H1 (cell line): ENCODE measurements at regions not wholly inside any gene's neighbourhood (a gene's known extent, or its start where the extent isn't known, plus 50 kb on each side); places are given as distances from the start of the nearest gene placed in this dataset.

Experiments used
- BRCA1 ChIP-seq: IDR thresholded peaks from 2 replicates; pipeline ENCODE4 v1.6.1; 2012; ENCODE audit warnings: low read depth, low read length, improper control_type of control experiment
- EP300 ChIP-seq, 2 experiments: IDR thresholded peaks; 1 replicate in 1 of 2; 2 replicates in 1 of 2; pipeline ENCODE4 v1.6.1; 2011 to 2012; ENCODE audit warnings: low read depth in 2 of 2, low read length in 2 of 2, mild to moderate bottlenecking in 2 of 2, borderline replicate concordance in 1 of 2, inconsistent platforms in 1 of 2, moderate library complexity in 1 of 2
- HDAC2 ChIP-seq, 2 experiments: fragments of 300-600 bp in 1 of 2; sonication (generic) in 1 of 2; IDR thresholded peaks; 2 replicates each; pipeline ENCODE4 v1.6.1; 2011 to 2012; ENCODE audit warnings: low read depth in 2 of 2, low read length in 2 of 2, mild to moderate bottlenecking in 2 of 2, moderate library complexity in 2 of 2, borderline replicate concordance in 1 of 2, inconsistent platforms in 1 of 2
- KDM5A ChIP-seq: fragments of 200-600 bp; IDR thresholded peaks from 2 replicates; pipeline ENCODE4 v1.7.1; 2012; ENCODE audit warnings: mild to moderate bottlenecking, low read length, inconsistent platforms, mixed read lengths
- RAD21 ChIP-seq, 2 experiments: IDR thresholded peaks in 1 of 2; conservative IDR thresholded peaks in 1 of 2; 2 replicates each; pipeline ENCODE4 v1.6.1; 2011; ENCODE audit warnings: low read depth in 2 of 2, low read length in 2 of 2, improper control_type of control experiment in 1 of 2, inconsistent platforms in 1 of 2, mild to moderate bottlenecking in 1 of 2, moderate library complexity in 1 of 2
- RFX5 ChIP-seq: IDR thresholded peaks from 2 replicates; pipeline ENCODE4 v1.6.1; 2011; ENCODE audit warnings: low read depth, low read length, improper control_type of control experiment, borderline replicate concordance
- SIX5 ChIP-seq: IDR thresholded peaks from 2 replicates; pipeline ENCODE4 v1.6.1; 2011; ENCODE audit warnings: mild to moderate bottlenecking, low read depth, low read length
- SP4 ChIP-seq: IDR thresholded peaks from 2 replicates; pipeline ENCODE4 v1.6.1; 2012; ENCODE audit warnings: low read length, inconsistent platforms
- SUZ12 ChIP-seq: fragments of 200-600 bp; sonication (generic); IDR thresholded peaks from 2 replicates; pipeline ENCODE4 v1.6.1; 2012; ENCODE audit warnings: mild to moderate bottlenecking, inconsistent platforms, low read length, moderate library complexity, mixed read lengths
- TF ChIP-seq, protein P1 (sequence below): fragments of 300-600 bp; sonication (generic); IDR thresholded peaks from 2 replicates; pipeline ENCODE4 v1.7.1; 2012; ENCODE audit warnings: low read length, moderate library complexity, mild to moderate bottlenecking, inconsistent platforms; ENCODE audit not compliant: insufficient replicate concordance
- TF ChIP-seq, protein P2 (sequence below): IDR thresholded peaks from 2 replicates; pipeline ENCODE4 v1.6.1; 2012; ENCODE audit warnings: inconsistent platforms

DNA sequence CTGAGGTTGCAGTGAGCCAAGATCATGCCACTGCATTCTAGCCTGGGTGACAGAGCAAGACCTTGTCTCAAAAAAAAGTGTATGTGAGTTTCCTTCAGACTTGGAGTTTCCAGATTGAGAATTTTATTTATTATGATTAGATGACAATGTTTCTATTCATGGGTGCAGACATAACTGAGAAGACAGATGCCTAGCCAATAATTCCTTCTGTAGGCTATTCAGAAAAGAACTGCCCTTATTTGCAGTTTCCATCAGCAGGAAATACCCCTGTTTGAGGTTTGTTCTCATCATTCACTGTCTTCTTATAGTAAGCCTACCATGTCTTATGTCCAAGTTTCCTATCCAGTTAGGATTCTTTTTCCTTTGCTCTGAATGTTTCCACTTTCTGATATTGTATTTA, 269.0 kb downstream of the KTN1 start (continued):
- TF ChIP-seq, protein P1, sequence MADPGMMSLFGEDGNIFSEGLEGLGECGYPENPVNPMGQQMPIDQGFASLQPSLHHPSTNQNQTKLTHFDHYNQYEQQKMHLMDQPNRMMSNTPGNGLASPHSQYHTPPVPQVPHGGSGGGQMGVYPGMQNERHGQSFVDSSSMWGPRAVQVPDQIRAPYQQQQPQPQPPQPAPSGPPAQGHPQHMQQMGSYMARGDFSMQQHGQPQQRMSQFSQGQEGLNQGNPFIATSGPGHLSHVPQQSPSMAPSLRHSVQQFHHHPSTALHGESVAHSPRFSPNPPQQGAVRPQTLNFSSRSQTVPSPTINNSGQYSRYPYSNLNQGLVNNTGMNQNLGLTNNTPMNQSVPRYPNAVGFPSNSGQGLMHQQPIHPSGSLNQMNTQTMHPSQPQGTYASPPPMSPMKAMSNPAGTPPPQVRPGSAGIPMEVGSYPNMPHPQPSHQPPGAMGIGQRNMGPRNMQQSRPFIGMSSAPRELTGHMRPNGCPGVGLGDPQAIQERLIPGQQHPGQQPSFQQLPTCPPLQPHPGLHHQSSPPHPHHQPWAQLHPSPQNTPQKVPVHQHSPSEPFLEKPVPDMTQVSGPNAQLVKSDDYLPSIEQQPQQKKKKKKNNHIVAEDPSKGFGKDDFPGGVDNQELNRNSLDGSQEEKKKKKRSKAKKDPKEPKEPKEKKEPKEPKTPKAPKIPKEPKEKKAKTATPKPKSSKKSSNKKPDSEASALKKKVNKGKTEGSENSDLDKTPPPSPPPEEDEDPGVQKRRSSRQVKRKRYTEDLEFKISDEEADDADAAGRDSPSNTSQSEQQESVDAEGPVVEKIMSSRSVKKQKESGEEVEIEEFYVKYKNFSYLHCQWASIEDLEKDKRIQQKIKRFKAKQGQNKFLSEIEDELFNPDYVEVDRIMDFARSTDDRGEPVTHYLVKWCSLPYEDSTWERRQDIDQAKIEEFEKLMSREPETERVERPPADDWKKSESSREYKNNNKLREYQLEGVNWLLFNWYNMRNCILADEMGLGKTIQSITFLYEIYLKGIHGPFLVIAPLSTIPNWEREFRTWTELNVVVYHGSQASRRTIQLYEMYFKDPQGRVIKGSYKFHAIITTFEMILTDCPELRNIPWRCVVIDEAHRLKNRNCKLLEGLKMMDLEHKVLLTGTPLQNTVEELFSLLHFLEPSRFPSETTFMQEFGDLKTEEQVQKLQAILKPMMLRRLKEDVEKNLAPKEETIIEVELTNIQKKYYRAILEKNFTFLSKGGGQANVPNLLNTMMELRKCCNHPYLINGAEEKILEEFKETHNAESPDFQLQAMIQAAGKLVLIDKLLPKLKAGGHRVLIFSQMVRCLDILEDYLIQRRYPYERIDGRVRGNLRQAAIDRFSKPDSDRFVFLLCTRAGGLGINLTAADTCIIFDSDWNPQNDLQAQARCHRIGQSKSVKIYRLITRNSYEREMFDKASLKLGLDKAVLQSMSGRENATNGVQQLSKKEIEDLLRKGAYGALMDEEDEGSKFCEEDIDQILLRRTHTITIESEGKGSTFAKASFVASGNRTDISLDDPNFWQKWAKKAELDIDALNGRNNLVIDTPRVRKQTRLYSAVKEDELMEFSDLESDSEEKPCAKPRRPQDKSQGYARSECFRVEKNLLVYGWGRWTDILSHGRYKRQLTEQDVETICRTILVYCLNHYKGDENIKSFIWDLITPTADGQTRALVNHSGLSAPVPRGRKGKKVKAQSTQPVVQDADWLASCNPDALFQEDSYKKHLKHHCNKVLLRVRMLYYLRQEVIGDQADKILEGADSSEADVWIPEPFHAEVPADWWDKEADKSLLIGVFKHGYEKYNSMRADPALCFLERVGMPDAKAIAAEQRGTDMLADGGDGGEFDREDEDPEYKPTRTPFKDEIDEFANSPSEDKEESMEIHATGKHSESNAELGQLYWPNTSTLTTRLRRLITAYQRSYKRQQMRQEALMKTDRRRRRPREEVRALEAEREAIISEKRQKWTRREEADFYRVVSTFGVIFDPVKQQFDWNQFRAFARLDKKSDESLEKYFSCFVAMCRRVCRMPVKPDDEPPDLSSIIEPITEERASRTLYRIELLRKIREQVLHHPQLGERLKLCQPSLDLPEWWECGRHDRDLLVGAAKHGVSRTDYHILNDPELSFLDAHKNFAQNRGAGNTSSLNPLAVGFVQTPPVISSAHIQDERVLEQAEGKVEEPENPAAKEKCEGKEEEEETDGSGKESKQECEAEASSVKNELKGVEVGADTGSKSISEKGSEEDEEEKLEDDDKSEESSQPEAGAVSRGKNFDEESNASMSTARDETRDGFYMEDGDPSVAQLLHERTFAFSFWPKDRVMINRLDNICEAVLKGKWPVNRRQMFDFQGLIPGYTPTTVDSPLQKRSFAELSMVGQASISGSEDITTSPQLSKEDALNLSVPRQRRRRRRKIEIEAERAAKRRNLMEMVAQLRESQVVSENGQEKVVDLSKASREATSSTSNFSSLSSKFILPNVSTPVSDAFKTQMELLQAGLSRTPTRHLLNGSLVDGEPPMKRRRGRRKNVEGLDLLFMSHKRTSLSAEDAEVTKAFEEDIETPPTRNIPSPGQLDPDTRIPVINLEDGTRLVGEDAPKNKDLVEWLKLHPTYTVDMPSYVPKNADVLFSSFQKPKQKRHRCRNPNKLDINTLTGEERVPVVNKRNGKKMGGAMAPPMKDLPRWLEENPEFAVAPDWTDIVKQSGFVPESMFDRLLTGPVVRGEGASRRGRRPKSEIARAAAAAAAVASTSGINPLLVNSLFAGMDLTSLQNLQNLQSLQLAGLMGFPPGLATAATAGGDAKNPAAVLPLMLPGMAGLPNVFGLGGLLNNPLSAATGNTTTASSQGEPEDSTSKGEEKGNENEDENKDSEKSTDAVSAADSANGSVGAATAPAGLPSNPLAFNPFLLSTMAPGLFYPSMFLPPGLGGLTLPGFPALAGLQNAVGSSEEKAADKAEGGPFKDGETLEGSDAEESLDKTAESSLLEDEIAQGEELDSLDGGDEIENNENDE: no peak
- no peak for TF ChIP-seq RFX5
- no peak for TF ChIP-seq SP4
- TF ChIP-seq SUZ12: no peak
- TF ChIP-seq EP300 (IDR thresholded peaks at IDR 0.05; ENCODE audit: borderline replicate concordance in 1 of 2, low read depth in 2 of 2, low read length in 2 of 2): no peak
- TF ChIP-seq, protein P2, sequence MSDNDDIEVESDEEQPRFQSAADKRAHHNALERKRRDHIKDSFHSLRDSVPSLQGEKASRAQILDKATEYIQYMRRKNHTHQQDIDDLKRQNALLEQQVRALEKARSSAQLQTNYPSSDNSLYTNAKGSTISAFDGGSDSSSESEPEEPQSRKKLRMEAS: no peak
- no peak for TF ChIP-seq RAD21 (IDR thresholded peaks at IDR 0.05 in 1 of 2, conservative IDR thresholded peaks at IDR 0.05 in 1 of 2; ENCODE audit: low read depth in 2 of 2, low read length in 2 of 2)
- no peak for TF ChIP-seq HDAC2 (IDR thresholded peaks at IDR 0.05; ENCODE audit: borderline replicate concordance in 1 of 2, low read depth in 2 of 2, low read length in 2 of 2)
- TF ChIP-seq BRCA1: no peak
- TF ChIP-seq KDM5A: no peak
- TF ChIP-seq SIX5: no peak
